Naive thymus-derived CD4-positive, alpha-beta T cell (primary cell): ENCODE measurements at regions not wholly inside any gene's neighbourhood (a gene's known extent, or its start where the extent isn't known, plus 50 kb on each side); places are given as distances from the start of the nearest gene placed in this dataset.
A peak's percentile ranks its signal among the peaks of the same experiment; 100 is the strongest.

Experiments
- ATAC-seq: fragments of 150-1000 bp; cut with Tn5 transposase; 2 replicates; pipeline ENCODE4 v1.10.0; 2021; ENCODE audit warnings: mild to moderate bottlenecking, moderate library complexity
- CTCF ChIA-PET: fragments of 350-600 bp; sonication (Branson Sonifier 250); formaldehyde crosslinking; loops from one replicate; lab custom pipeline; 2021; ENCODE audit warnings: antibody characterized with exemption; lab: Charles Lee
- POLR2A ChIA-PET: fragments of 350-600 bp; sonication (Branson Sonifier 250); formaldehyde crosslinking; loops from one replicate; lab custom pipeline; 2021; ENCODE audit warnings: antibody characterized with exemption, inconsistent platforms; lab: Charles Lee
- DNase-seq, 9 donors: peaks; one replicate each; pipeline versions ENCODE4 v3.0.0 to v3.0.0-alpha.2; 2020 to 2022; ENCODE audit warnings: mixed read lengths in 1 of 9
- H3K27ac ChIP-seq: one replicate; pipeline ENCODE4 v1.7.0; 2013; ENCODE audit warnings: mild to moderate bottlenecking, low read depth, low read length, moderate library complexity
- H3K27me3 ChIP-seq, 2 donors: one replicate each; pipeline ENCODE4 v1.7.0; 2013; ENCODE audit warnings: low read length in 2 of 2, mild to moderate bottlenecking in 2 of 2, moderate library complexity in 2 of 2; ENCODE audit not compliant: control insufficient read depth in 2 of 2, insufficient read depth in 2 of 2
- H3K36me3 ChIP-seq, 3 experiments: 1 replicate in 2 of 3; 2 replicates in 1 of 3; pipeline ENCODE4 v1.7.0; 2013; ENCODE audit warnings: low read length in 3 of 3, mild to moderate bottlenecking in 3 of 3, moderate library complexity in 1 of 3; ENCODE audit not compliant: insufficient read depth in 3 of 3, control insufficient read depth in 2 of 3
- H3K4me1 ChIP-seq, 2 donors: one replicate each; pipeline ENCODE4 v1.7.0; 2013; ENCODE audit warnings: low read length in 2 of 2, mild to moderate bottlenecking in 2 of 2, moderate library complexity in 1 of 2; ENCODE audit not compliant: control insufficient read depth in 2 of 2, insufficient read depth in 2 of 2
- H3K4me3 ChIP-seq: 2 replicates; pipeline ENCODE4 v1.7.0; 2013; ENCODE audit warnings: mild to moderate bottlenecking, low read length
- H3K9me3 ChIP-seq, 3 experiments: 1 replicate in 2 of 3; 2 replicates in 1 of 3; pipeline ENCODE4 v1.7.0; 2013; ENCODE audit warnings: low read length in 3 of 3; ENCODE audit not compliant: control insufficient read depth in 2 of 3
- H3K27ac Mint-ChIP-seq, 9 donors: one replicate each; pipeline ENCODE4 v1.8.0; 2020 to 2022; ENCODE audit warnings: mixed read lengths in 9 of 9, mild to moderate bottlenecking in 8 of 9, moderate library complexity in 5 of 9, inconsistent platforms in 2 of 9
- H3K27me3 Mint-ChIP-seq, 5 donors: one replicate each; pipeline ENCODE4 v1.8.0; 2021 to 2022; ENCODE audit warnings: mixed read lengths in 5 of 5, mild to moderate bottlenecking in 1 of 5
- H3K36me3 Mint-ChIP-seq, 5 donors: one replicate each; pipeline ENCODE4 v1.8.0; 2020 to 2022; ENCODE audit warnings: mixed read lengths in 5 of 5, mild to moderate bottlenecking in 3 of 5, inconsistent platforms in 1 of 5
- H3K4me1 Mint-ChIP-seq, 7 donors: one replicate each; pipeline ENCODE4 v1.8.0; 2020 to 2022; ENCODE audit warnings: mixed read lengths in 7 of 7, mild to moderate bottlenecking in 3 of 7, inconsistent platforms in 1 of 7
- H3K4me3 Mint-ChIP-seq, 10 donors: one replicate each; pipeline ENCODE4 v1.8.0; 2020 to 2022; ENCODE audit warnings: mild to moderate bottlenecking in 10 of 10, mixed read lengths in 10 of 10, moderate library complexity in 6 of 10, inconsistent platforms in 2 of 10
- H3K9me3 Mint-ChIP-seq, 11 donors: one replicate each; pipeline ENCODE4 v1.8.0; 2020 to 2022; ENCODE audit warnings: mixed read lengths in 11 of 11, mild to moderate bottlenecking in 4 of 11, inconsistent platforms in 1 of 11, moderate library complexity in 1 of 11
- intact Hi-C, 2 donors: fragments of 100-400 bp; cut with micrococcal nuclease; formaldehyde crosslinking; loops; one replicate each; pipeline ENCODE4 v1.15.1; 2023

DNA sequence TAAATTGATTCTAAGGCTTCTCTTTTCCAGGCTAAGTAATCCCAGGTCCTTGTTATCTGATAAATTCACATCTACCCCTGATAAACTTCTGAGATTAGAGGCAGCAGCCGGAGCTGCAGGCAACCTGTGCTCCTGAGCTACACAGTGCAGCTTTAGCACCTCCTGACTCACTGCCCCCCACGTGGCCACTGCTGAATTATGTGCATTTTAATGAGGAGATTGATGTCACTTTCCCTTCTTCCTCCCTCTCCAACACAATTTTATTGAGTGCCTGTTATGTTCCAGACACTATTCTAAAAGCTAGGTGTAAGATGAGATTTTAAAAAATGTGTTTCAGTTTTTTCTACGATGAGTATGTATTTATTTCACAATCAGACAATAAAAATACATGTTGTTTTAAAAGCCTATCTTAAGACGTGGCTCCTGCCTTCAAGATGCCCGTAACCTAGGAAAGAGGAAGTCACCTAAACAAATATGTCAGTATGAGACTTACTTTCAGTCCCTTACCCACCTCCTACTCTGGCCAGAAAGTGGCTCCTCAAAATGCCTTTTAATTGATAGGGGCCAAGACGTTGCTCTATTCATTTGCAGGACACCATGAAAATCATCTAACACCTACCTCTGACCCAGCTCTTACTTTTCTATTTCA, 161.5 kb upstream of the PFN2 start:
- Mint-ChIP-seq H3K4me3 (no peak overlapping the region), H3K27me3 (peaks cover 20 to 25% (median 21%) of the 10 kb centered on the region in 5 donors), H3K27ac (no peak overlapping the region), H3K36me3 (no peaks in the 10 kb centered on the region), H3K4me1 (peaks cover 0 to 1% (median 0%) of the 10 kb centered on the region in 7 donors), H3K9me3 (no peaks in the 10 kb centered on the region)
- no peaks in the 10 kb centered on the region for H3K4me1 ChIP-seq
- no peak overlapping the region for H3K4me3 ChIP-seq
- no peaks in the 10 kb centered on the region for H3K9me3 ChIP-seq
- ChIA-PET POLR2A (no interaction called here), CTCF (no interaction called here)
- no peak overlapping the region for H3K27ac ChIP-seq
- H3K27me3 ChIP-seq = no peaks in the 10 kb centered on the region
- ATAC-seq (no peak), DNase-seq (no peak)
- intact Hi-C loops = no loop called here
- no peaks in the 10 kb centered on the region for H3K36me3 ChIP-seq

DNA sequence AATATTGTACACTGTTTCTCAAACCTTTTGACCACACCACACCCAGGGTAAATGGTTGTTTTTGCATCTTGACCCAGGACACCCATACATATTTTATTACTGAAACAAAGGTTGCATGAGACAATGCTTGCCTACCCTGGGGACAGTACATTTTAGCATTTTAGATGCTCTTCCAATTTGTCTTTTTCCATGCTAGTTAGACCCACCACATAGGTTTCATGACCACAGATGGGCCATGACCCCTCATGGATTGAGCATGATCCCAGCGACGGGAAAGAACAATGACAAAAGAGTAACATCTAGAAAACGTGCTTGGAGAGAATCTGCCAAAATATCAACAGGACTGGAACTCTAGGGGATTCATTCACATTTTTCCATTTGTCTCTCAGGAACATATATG, 161.0 kb upstream of the PFN2 start:
- ChIA-PET CTCF (no interaction called here), POLR2A (no interaction called here)
- no peak for DNase-seq
- intact Hi-C loops = no loop called here
- H3K27ac Mint-ChIP-seq = no peak overlapping the region
- Histone ChIP-seq H3K36me3 (no peaks in the 10 kb centered on the region), H3K27me3 (no peaks in the 10 kb centered on the region), H3K4me1 (no peaks in the 10 kb centered on the region), H3K27ac (no peak overlapping the region), H3K4me3 (no peak overlapping the region), H3K9me3 (no peaks in the 10 kb centered on the region)
- no peak overlapping the region for H3K4me3 Mint-ChIP-seq
- H3K9me3 Mint-ChIP-seq = no peaks in the 10 kb centered on the region
- no peaks in the 10 kb centered on the region for H3K36me3 Mint-ChIP-seq
- H3K4me1 Mint-ChIP-seq = peaks cover 0 to 1% (median 0%) of the 10 kb centered on the region in 7 donors
- peaks cover 14 to 25% (median 21%) of the 10 kb centered on the region in 5 donors for H3K27me3 Mint-ChIP-seq
- no peak for ATAC-seq

DNA sequence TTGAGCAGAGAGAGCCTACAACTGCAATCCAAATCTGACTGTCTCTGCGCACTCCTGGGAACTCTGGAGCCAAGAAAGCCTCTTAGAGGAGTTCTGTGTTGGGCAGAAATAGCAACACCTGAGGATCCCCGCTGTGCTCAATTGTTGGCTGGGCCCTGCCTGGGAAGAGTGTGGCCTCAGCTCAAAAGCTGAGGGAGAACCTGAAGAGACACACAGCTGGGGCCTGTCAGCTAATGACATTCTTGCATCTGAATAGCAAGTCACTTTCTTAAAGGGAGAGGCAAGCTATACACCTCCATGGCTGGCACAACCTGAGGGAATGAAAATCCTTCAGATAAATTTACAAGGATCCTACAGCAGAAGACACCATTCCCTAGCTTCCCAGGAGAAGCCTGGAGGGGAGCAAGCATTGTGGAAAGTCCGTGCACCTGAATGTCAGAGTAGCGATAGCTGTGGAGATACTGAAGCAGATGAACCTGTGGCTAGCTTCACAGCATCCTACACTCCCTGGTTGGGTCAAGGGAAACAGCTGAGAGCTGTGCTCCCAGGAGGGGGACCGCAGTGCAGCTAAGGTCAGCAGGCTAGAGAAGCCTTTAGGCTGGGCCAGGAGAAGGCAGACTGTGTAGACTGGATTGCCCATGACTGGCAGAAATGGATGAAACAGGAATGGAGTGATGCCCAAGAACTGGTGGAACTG, 159.9 kb upstream of the PFN2 start:
- Mint-ChIP-seq H3K36me3 (no peaks in the 10 kb centered on the region), H3K4me3 (no peak overlapping the region), H3K9me3 (no peaks in the 10 kb centered on the region), H3K4me1 (peaks cover 0 to 1% (median 0%) of the 10 kb centered on the region in 7 donors), H3K27me3 (peaks cover 16 to 22% (median 20%) of the 10 kb centered on the region in 5 donors), H3K27ac (no peak overlapping the region)
- Histone ChIP-seq H3K9me3 (no peaks in the 10 kb centered on the region), H3K4me3 (no peak overlapping the region), H3K27ac (no peak overlapping the region), H3K4me1 (no peaks in the 10 kb centered on the region), H3K36me3 (no peaks in the 10 kb centered on the region), H3K27me3 (no peaks in the 10 kb centered on the region)
- ATAC-seq = peak; percentile 20
- intact Hi-C loops = no loop called here
- POLR2A ChIA-PET = no interaction called here
- CTCF ChIA-PET = interaction anchor here (0.7 kb wide), 1 partner anchor 1100 kb away, joined by 5 read pairs; no protein-coding TSS in a partner anchor
- DNase-seq = no peak

DNA sequence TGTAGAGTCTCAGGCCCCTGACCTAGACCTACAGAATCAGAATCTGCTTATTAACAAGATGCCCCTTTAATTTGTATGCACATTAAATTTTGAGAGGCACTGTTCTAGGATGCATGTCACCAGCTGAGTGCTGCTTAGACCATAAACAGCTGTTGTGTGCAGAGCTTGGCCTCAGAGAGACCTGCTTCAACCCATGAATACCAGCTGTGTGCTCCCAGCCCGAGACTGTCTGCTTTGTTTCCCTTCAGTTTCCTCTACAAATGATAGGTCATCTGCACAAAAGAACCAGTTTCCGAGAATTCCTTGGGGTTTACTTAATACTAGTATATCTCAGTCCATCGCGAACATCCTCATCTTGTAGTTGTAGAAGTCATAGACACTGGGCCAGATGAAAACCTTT, 158.5 kb upstream of the PFN2 start:
- Histone ChIP-seq H3K4me1 (no peaks in the 10 kb centered on the region), H3K9me3 (no peaks in the 10 kb centered on the region), H3K4me3 (no peak overlapping the region), H3K27me3 (no peaks in the 10 kb centered on the region), H3K36me3 (no peaks in the 10 kb centered on the region), H3K27ac (no peak overlapping the region)
- ATAC-seq = no peak
- H3K27me3 Mint-ChIP-seq = peaks cover 17 to 26% (median 25%) of the 10 kb centered on the region in 5 donors
- peaks cover 0 to 1% (median 0%) of the 10 kb centered on the region in 7 donors for H3K4me1 Mint-ChIP-seq
- H3K36me3 Mint-ChIP-seq = no peaks in the 10 kb centered on the region
- POLR2A ChIA-PET = interaction anchor here (0.6 kb wide), 1 partner anchor 47 kb away, joined by 3 read pairs; no protein-coding TSS in a partner anchor
- CTCF ChIA-PET = no interaction called here
- intact Hi-C loops = no loop called here
- DNase-seq = no peak
- no peak overlapping the region for H3K4me3 Mint-ChIP-seq
- H3K9me3 Mint-ChIP-seq = no peaks in the 10 kb centered on the region
- H3K27ac Mint-ChIP-seq = no peak overlapping the region

DNA sequence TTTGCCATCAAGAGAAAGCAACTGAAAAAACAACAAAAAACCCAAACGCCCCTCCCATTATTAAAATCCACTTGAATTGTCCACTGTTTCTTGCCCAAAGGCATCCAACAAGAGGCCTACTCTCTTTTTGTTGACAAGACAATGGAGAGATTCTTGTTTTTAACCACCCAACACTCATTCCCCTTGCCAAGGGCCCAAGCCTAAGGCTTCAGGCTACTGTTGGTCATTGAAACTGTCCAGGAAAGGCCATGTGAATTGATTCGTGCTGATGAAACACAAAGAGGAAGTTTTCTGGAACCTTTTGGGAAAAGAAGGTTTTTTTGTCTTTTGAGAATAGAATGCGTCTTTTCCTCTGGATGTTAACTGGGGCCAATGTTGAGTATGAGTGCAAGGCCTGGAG, 157.4 kb upstream of the PFN2 start:
- H3K9me3 Mint-ChIP-seq = no peaks in the 10 kb centered on the region
- ATAC-seq (no peak), DNase-seq (no peak)
- no peaks in the 10 kb centered on the region for H3K4me1 ChIP-seq
- peaks cover 17 to 26% (median 25%) of the 10 kb centered on the region in 5 donors for H3K27me3 Mint-ChIP-seq
- H3K27ac Mint-ChIP-seq = no peak overlapping the region
- ChIA-PET CTCF (no interaction called here), POLR2A (no interaction called here)
- H3K27me3 ChIP-seq = no peaks in the 10 kb centered on the region
- H3K27ac ChIP-seq = no peak overlapping the region
- no peak overlapping the region for H3K4me3 ChIP-seq
- intact Hi-C loops = no loop called here
- H3K4me1 Mint-ChIP-seq = peaks cover 0 to 1% (median 0%) of the 10 kb centered on the region in 7 donors
- no peak overlapping the region for H3K4me3 Mint-ChIP-seq
- H3K36me3 Mint-ChIP-seq = no peaks in the 10 kb centered on the region
- H3K36me3 ChIP-seq = no peaks in the 10 kb centered on the region
- H3K9me3 ChIP-seq = no peaks in the 10 kb centered on the region

DNA sequence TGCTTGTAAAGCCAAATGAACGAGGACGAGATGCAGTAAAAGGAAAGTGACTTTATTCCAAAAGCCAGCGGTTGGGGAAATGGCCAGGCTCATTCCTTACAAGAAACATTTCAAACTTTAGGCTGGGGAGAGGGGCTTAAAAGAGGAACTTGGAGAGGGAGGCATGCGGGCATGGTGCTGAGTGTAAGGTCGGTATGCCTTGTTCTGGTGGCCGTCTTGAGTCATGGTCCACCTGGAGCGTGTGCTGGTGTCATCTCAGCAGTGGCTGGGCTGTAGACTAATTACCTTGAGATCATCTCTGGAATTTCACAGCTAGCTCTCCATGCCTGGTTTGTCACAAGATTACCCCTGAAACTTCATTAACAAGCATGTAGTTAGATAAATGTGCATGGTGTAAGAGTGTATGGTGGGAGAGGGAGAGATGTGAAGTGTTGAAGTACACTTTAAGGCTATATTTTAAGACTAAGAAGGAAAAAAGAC, 156.4 kb upstream of the PFN2 start:
- no peak overlapping the region for H3K27ac ChIP-seq
- no peak overlapping the region for H3K4me3 Mint-ChIP-seq
- no peak overlapping the region for H3K27ac Mint-ChIP-seq
- ChIA-PET POLR2A (no interaction called here), CTCF (no interaction called here)
- H3K4me1 ChIP-seq = no peaks in the 10 kb centered on the region
- no peaks in the 10 kb centered on the region for H3K36me3 ChIP-seq
- H3K4me3 ChIP-seq = no peak overlapping the region
- intact Hi-C loops = no loop called here
- no peaks in the 10 kb centered on the region for H3K4me1 Mint-ChIP-seq
- H3K27me3 Mint-ChIP-seq = peaks cover 12 to 26% (median 20%) of the 10 kb centered on the region in 5 donors
- no peaks in the 10 kb centered on the region for H3K27me3 ChIP-seq
- ATAC-seq (no peak), DNase-seq (no peak)
- no peaks in the 10 kb centered on the region for H3K36me3 Mint-ChIP-seq
- H3K9me3 Mint-ChIP-seq = peaks cover 0 to under 1% (median 0%) of the 10 kb centered on the region in 11 donors
- H3K9me3 ChIP-seq = no peaks in the 10 kb centered on the region
